Stimulated activated CD4-positive, alpha-beta T cell treated with anti-CD3 and anti-CD28 coated beads, Interleukin-4, amount 100 ng/mL, for 1 hour (primary cell): ENCODE measurements at regions not wholly inside any gene's neighbourhood (a gene's known extent, or its start where the extent isn't known, plus 50 kb on each side); places are given as distances from the start of the nearest gene placed in this dataset.

Source experiments
- DNase-seq: peaks from one replicate; pipeline ENCODE4 v3.0.0-alpha.2; 2020

DNA sequence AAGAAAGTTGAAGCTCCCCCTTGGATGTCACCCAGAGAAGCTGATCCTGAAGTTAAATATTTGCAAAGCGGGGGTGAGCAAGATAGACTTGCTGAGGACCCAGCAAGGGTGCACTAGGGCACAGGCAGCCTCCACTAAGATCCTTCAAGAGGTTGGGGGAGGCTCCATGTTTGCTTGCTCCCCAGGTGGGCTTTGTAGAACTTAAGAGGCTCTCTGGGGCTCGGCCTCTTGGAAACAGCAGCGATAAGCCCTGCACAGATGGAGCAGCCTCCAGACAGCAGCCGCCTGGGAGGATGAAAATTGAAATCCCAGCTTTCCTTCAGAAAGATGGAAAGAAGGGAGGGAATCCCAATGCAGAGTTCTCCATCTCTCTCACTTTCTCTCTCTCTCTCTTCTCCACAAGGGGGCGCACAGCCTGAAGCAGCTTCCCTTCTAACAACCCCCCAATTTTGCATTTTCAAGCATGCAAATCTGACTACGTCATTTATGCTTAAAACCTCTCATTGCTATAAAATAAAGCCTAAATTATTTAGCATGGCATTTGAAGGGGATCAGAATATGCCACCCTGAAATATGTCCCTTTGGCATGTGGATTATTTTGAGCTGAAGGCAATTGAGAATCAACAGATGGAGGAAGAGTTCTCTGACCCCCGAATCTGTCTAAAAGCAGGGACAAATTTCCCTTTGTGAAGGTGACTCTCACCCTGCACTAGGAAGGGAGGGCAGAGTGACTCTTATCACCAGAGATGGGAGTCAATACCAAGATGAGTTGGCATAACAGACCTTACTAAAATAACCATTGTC lies 185.7 kb upstream of the KLHL29 start:
- DNase-seq: no peak

DNA sequence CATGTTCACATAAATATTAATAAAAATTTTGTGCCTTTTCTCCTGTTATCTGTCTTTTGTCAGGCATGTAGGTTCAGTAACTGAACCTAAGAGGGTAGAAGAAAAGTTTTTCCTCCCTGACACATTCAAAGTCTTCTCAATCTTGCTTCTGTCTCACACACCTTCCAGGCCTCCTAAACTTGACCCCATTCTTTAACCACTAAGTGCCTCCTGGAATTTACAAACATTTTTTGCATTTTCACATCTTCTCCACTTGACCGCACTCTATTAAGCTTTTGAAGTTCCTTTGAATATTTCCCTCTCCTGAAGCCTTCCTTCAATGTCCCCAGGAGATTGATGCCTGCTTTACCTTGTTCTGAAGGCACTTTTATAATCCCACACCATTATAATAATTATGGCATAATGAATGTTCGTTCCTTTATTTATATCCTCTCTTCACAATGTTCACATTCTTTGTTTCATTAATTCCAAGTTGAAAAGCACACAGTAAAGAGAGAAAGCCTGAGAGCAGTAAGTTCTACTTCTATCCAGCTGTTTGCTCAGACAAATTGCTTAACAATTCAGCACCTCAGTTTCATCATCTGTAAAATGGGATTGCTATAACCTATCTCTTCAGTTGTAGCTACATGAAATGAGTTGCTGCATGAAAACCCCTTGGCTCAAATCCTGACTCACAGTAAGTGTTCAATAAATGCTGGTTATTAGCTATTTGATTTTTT lies 184.8 kb upstream of the KLHL29 start:
- no peak for DNase-seq

DNA sequence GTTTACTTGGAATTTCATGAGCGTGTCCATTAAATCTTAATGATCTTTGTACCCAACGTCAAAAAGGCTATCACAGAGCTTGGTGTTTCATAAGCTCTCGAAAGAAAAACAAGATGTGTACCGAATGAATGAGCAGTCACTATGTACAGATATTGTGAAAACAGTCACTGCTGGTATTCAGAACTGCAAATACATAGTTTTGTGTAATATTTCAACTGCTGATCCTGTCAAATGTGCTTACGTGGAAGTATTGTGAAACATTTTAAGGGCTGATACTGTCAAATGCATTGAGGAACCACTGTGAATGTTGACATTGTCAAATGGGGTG lies 184.2 kb upstream of the KLHL29 start:
- DNase-seq: no peak

DNA sequence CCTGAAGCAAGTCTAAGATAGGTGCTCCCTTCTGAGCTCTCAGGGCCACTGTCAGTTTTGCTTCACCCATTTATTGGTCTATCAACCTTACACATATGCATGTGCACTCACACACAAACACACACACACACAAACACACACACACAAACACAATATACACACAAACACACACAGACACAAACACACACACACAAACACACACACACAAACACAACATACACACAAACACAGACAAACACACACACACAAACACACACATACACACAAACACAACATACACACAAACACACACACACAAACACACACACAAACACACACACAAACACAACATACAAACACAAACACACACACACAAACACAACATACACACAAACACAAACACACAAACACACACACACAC lies 181.6 kb upstream of the KLHL29 start:
- DNase-seq: no peak

DNA sequence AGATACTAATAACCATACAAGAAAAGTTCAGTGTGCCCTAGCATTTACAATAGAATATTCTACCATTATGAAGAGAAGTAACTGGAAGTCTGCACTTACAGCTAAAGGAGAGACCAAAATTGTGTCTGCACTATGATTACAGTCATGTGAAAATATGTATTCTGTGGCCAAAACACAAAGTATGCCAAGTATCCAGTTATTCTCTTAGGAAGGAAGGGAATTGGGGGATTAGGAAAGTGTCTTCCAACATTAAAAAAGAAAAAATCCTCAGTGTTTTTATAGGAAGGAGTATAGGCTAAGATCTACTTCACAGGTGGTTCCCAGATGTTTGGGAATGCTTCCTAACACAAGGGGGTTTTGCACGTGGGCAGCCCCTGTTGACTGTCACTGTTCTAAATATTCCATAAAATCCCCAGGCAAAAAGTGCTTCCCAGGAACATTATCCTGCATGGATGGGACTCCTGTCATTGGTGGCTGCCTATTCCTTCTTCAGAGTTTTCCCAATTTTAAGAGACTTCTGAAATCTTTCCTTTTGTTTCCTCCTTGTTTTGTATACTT lies 180.2 kb upstream of the KLHL29 start:
- DNase-seq: no peak

DNA sequence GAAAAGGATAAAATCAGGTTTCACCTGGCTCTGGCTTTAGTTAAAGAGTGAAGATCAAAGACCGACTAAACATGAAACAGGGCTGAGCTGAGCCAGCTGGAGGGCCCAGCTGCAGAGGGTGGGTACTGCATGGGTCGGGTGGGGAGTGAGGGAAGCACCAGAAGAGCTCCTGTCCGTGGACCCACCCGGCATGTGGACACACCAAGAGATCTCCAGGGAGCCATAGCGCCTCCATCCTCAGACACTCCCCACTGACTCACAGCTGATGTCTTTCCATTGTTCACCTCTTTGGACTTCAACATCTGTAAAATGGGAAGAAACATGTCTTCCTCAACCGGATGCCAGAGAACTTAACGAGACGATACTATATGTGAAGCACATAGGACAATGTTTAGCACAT lies 178.3 kb upstream of the KLHL29 start:
- DNase-seq: no peak

DNA sequence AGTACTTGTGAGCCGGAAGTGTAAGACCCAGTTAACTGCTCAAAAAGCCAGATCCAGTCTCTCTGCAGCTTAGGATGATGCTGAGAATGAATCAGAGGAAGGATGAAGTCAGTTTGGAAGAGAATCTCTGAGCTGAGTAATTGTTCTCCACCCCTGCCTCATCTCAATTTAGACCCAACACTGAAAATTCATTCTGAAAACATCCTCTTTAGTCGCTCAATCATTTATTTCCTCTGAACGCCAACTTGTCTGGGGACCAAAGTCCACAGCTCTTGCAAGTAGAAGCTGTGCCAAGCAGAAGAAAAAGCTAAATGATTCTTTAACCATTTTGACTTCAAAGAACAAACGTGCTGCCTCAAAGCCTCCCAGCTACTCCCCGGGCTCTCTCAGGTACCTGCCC lies 177.1 kb upstream of the KLHL29 start:
- DNase-seq: no peak

DNA sequence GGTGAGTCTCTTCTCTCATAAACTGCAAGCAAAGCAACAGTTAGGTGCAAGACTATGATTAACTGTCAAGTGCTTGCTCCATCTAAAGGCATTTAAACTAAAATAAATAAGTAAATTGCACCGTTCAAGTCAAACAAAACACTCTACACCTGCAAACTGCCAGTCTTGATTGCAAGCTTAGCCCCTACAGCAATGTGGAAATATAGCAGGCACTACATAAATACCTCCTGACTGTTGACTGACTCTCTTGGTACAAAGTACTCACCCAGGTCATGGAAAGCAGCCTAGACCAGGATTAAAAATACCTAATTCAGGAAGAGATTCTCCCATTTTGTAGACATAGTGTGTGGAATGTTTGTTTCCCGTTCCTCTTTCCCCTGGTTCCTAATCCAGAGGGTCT lies 176.6 kb upstream of the KLHL29 start:
- DNase-seq: no peak

DNA sequence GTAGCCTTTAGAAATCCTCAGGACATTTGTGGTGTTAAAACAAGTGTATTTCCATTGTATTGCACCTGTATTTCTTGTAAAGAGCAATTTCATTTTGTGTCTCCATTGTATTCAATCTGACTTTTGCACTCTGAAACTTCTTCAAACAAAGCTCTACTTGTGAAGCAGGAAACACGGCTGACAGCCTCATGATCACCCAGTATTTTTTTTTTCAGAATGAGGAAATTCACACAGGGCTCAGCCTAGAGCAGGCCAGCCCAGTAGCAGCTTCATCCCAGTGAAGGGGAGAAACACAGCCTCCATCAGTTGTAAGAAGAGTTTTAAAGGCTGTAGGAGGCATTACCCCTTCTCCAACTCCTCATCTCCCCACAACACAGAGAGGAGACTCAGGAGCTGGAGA lies 175.9 kb upstream of the KLHL29 start:
- DNase-seq: no peak

DNA sequence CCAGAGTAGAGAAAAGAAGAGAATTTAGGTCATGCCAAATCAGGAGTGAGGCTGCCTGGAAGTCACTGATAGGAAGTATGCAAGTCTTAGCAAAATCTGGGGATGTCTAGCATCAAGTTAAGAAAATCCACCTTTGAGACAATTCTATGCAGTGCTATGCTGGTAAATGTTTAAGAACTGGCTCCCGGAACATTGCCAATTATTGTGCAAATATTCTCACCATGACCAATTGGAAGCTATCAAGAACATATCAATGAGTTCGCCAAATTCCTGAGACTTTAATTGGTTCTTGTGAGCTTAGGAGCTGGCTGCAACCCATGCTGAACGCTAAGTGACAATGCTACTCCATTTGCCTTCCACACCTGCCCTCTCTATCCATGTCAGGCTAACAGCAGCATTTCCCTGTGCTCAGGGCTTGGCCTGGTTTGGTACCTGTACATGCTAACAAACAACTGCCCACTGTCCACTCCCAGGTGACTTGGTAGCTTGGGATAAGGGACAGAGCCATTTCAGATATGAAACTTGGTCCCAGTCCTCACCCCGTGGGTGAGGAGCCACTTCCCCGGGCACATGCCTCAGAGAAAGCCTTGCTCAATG lies 172.9 kb upstream of the KLHL29 start:
- DNase-seq: no peak

DNA sequence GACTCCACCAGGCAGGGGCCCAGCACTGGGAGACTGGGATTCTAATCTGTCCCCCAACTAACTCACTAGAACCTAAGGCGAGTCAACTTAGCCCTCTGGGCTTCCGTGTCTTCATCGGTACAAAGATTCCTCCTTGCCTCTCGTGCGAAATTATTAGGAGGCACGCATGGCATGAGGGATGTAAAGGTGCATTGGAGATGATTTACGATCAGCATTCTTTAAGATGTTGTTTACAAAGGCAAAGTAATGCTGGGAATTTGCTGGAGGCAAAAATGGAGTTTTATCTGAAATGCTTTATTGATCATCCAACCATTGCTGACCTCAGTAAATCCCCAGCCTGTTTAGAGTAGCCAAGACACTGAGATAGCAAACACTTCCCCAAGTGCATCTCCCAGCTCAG lies 171.8 kb upstream of the KLHL29 start:
- no peak for DNase-seq

DNA sequence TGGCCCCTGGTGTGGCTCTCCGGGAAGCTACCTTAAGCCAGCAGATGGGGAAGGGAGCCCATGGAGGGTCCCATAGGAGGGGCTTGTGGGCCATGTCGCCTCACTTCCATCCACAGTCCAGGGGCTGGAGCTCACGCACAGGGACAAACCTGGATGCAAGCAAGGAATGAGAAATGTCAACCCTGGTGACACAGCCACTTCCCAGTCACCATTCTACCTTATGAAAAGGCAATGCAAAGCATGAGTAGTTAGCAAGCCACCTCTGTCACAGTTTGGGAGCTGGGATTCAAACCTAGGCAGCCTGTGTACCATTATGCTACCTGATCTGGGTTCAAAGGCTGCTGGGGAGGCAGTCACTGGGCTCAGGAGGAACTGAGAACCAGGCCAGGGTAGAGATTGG lies 170.0 kb upstream of the KLHL29 start:
- DNase-seq: no peak

DNA sequence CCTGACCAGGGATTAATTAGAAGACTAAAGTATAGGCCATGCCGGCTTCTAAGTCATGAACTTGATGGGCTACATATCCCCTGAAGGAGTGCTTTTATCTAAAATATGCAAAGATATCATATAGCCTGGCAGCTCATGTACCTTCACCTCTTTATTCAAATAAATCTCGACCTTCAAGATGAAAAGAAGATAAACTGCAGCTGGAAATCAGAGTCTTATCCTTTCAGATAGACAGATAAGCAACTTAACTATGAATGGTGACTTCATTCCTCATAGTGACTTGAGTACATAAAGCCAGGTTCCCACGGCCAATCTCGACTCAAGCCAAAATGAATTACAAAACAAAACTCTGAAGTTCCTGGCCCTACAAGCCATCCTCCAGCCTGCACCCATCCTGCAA lies 165.3 kb upstream of the KLHL29 start:
- no peak for DNase-seq

DNA sequence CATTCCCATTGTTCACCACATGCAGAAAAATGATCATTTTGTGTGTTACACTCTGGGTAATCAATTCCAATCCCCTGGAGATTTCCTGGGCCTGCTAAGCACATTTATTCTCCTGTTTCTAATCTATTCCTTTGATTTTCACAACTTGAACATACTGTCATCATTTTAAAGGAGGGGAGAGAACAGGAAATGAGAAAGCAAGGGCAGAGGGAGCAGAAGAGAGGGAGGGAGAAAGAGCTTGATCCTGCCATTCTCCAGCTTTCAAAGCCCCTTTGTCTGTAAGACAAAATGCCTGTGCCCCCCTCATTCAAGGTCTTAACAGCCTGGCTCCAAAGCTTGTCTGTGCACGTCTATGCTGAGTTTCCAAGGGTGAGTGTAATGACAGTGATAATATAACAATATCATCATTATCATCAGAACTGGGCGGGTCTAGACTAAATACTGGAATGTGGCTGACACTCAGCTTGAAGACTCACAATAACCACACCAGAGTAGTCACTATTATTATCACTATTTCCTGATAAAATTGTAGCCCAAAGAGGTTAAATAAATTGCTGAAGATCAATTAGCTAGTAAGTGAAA lies 164.4 kb upstream of the KLHL29 start:
- no peak for DNase-seq

DNA sequence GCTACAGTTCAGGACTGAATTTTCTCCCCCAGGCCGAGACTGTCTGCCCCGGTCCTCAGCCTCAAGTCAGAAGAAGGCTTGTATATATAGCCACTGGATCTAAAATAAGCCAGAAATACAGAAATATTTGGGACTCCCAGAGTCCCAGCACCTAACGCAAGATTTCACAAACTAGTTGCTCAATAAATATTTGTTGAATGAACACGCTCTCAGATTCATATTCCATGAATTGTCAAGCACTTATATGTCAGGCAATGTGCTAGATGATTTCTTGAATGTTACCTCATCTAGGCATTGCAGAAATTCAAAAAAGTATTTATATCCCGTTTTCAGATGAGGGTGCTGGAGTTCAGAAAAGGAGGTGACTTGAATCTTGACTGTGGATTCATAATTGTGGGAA lies 163.7 kb upstream of the KLHL29 start:
- DNase-seq: no peak

DNA sequence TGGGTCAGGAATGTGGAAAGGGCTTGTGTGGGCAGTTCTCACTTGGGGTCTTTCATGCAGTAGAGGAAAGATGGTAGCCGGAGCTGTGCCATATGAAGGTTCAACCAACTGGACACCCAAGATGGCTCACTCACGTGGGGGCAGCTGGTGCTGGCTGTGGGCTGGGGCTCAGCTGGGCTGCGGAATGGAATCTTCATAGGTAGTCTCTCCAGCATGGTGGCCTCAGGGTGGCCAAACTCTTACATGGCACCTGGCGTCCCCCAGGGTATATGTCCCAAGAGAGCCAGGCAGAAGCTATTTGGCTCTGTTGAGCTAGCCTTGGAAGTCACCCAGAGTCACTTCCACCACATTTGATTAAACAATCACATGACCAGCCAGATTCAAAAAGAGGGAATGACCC lies 163.1 kb upstream of the KLHL29 start:
- DNase-seq: no peak

DNA sequence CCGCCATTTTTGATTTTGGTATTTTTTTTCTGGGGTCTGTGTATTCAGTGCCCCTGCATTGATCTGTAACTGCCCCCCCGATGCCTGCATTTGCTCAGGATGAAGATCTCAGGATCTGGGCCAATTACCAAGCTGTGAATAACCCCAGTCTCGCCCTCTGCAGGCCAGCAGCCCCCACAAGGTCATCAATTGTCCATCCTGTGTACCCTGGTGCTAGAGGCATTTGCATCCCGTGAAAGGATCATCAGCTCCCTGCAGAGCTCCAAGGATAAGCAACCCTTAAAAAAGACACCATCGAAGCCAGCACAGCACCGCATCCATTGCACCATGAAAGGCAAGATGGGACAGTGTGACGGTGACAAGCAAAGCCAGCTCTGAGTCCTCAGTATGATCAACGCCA lies 154.1 kb upstream of the KLHL29 start:
- DNase-seq: no peak

DNA sequence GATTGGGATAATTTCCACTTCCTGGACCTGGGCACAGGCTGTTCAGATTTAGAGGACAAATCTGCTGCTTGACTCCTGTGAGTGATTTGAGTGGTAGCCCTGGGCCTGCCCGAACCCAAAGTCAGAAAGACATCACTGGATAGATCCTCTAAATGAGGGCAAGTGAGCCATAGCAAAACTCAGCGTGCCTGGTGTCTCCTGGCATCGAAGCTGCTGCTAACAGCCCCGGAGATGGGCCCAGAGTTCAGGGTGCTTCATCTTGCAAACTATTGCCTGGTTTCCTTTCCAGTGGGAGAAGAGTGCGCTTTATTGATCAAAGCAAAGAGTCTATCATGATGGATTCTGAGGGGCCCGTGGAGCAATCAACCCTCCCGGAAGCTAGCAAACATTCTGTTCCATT lies 153.1 kb upstream of the KLHL29 start:
- no peak for DNase-seq

DNA sequence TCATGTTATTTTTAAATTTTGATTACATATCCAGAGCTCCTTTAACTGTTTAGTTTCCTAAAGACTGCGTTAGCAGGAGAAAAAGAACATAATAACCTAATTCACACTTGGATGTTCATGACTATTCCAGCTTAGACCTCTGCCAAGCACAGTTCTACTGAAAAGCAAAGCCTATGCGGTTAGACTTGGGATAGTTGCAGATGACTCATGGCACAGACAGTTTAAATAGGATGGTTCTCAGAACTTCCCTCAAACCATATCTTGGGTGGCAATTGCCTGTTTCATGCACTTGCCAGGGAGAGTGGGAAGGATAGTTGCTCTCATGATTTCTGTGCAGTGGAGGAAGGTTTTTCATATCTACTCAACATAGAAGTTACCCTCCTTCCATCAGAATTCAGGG lies 149.7 kb upstream of the KLHL29 start:
- no peak for DNase-seq

DNA sequence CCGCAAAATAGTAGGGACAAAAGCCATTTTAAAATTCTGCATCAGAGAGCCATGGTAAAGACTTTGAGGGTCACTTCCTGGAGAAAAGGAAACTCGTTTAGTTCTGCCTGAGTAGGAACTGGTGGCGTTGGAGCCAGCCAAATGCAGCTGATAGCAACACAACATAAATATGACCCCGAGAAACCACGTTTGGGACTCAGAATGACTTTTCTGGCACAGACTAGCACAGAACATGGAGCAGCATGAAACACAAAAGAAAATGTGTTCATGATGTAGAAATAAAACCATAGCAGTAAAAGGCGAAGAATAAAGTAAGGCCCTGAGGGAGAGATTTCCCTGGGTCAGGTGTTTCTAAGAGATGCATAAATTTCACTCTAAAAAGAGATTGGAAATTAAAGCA lies 149.2 kb upstream of the KLHL29 start:
- DNase-seq: no peak

DNA sequence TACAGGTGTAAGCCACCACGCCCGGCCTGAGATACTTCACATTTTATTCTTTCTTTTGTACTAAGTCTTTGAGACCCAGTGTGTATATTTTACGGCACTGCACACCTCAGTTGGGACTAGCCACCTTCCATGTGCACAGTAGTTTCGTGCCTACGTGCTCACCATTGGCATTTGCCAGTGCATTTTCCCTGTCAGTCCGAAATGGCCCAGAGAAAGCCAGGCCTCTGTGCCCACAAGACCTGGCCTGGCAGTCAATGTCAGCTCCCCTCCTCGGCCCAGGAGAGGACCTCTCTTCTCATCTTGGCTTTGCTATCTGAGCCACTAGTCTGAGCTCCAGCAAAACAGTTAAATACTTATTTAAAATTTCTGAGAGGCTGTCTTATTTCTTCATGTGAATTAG lies 147.8 kb upstream of the KLHL29 start:
- no peak for DNase-seq

DNA sequence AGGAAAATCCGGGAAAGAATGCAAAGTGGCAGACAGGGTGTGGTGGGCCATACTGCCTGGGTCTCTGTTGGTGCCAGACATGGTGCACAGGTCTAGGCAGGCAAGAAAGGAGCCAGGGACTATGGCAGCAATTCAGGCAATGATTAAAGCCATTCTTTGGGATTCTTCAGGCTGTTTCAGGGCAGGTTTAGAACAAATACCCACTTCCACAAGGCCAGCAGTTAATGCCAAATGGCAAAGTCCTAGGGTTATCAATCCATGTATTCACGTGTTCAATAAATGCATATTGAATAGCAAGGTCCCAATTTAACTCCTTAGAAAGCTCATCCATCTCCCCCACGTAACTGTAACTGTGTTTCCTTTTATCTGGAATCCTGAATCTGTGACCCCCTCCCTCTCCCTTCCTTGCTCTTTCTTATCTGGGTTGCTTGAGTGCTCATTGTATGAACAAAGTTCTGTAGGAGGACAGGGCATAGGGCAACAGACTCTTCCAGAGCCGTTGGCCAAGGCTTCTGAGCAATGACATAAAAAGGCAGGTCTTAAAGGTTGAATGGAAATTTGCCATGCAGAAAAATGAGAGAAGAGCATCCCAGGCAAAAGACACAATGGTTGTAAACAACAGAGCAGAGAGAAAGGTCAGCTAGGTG lies 146.8 kb upstream of the KLHL29 start:
- no peak for DNase-seq

DNA sequence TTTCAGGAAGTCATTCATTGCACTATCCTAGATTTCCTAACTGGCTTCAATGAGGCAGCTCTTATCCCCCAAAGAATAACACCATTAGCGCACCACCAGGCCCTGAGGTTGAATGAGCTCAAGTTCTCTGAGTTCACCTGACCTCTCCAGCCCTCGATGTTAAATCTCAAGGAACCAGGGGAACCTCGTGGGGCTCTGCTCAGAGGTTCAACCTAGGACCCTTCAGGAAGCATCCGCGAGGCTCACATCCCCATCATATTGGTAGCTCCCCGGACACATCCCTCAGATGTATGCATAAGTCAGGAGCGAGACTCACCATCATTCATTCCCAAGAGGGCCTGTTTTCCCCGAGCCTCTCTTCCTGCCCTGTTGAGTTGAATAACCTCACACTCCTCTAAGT lies 145.6 kb upstream of the KLHL29 start:
- DNase-seq: no peak
